RCC 7860 (cell line): ENCODE measurements at regions not wholly inside any gene's neighbourhood (a gene's known extent, or its start where the extent isn't known, plus 50 kb on each side); places are given as distances from the start of the nearest gene placed in this dataset.
"Not testable (repeated sequence)": the region's sequence is repeated elsewhere in the genome, so short reads cannot be mapped to it uniquely, and the experiment has no call there.

Experiments used
- DNase-seq: peaks from one replicate; pipeline ENCODE4 v3.0.0-alpha.2; 2015; ENCODE audit warnings: low spot score
- FAIRE-seq: peaks from 2 replicates; lab custom pipeline; 2012; peaks lifted over from hg19 to GRCh38; lab: Jason Lieb, UNC

DNA sequence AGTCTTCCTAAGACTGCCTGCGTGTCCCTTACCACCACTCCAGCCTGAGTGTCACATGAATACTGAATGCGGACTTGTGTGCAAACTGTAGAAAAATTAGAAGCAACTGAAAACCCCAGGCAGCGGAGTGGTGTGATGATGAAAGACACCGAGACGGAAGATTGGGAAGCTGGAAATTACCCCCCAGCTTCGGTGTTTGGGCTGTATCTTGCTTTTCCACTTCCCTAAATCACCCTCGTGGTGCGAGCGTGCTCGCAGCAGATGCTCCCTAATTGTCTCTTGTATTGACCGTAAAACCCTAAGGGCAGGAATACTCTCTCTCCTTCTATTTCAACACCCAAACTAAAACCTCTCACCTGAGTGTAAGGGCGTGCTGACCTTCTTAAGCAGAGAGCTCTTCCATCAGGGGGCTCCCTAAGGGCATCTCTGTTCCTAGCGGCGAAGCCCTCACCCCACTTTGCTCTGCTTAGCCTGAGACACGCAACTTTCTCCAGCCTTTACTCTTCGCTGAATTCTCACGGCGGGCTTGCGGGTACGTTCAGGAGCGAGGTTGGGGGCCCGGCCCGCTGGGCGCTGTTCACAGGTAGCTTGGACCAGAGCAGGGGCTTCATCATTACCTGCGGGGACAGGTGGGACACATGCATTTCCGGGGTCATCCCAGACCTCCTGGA lies 62.4 kb downstream of the CRYBB2 start:
- DNase-seq (no peak), FAIRE-seq (no peak)

- DNase-seq: no peak
- FAIRE-seq: no peak
These were observed 62.9 kb downstream of the CRYBB2 start for GRCh38 chr22:25282346-25282670.

DNA sequence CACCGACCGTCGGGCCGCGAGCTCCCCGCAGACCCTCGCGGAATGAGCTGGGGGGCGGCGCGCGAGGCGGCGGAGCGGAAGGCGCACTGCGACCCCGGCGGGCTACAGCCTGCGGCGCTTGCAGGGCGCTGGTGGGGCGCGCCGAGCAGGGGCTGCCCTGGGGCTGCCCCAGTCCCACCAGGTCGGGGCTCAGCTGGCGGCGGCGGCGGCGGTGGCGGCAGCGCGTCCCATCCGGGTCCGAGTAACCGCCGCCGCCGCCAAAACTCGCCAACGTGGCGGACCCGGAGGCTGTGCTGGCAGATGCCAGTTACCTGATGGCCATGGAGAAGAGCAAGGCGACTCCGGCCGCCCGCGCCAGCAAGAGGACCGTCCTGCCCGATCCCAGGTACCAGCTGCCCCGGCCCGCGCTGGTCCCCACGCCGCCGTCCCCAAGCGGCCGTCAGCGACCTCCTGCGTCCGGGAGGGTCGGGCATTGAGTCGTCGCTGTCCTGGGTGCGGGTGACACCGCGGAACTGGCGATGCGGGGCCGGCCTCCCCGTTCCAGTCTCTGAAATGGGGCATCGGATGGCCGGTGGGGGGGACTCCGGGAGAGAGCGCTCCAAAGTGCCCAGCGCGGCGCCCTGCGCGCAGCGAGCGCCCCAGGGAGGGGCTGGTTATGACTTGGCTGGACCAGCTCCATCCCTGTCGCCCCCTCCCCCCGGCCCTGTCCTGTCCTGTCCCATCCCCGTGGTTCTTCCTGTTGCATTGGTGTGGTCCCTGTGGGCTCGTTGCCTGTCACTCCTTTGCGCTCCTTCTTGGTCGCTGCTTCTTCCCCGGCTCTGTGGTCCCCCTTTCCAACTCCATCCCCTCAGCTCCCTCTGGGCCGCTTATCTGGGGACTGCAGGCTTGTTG lies 63.5 kb downstream of the CRYBB2 start:
- no peak for DNase-seq
- FAIRE-seq: no peak

DNA sequence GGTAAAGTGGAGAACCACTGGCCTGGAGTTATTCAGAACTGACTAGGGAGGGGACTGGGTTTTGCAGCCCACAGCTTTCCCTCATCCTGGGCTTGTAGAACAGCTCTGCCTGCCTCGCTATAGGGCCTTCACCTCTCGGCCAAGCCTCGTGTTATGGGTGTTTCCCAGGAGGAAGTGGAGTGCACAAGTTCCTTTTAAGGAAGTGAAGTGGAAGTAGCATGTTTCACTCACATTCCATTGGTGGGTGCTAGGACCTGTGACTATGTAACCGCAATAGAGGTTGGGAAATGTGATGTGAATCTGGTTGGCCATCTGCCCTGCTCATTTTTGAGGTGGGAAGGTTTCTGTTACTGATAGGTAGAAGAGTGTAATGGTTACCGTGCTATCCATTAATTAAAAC lies 69.0 kb downstream of the CRYBB2 start:
- FAIRE-seq, DNase-seq: not testable (repeated sequence)

DNA sequence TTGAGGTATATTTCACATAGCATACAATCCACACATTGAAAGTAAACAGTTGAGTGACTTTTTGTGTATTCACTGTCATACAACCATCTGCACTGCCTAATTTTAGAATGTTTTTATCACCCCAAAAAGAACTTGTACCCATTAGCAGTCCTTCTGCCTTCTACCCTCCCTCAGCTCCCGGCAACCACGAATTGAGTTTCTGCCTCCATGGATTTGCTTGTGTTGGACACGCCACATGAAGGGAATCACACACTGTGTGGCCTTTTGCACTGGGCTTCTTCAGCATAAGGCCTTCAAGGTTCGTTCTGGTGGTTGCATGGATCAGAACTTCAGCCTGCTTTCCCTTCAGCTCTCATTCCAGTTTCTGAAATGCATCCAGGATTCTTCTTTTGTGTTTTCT lies 82.5 kb downstream of the CRYBB2 start:
- DNase-seq, FAIRE-seq: not testable (repeated sequence)

- not testable (repeated sequence) for FAIRE-seq, DNase-seq
These were observed 90.1 kb downstream of the CRYBB2 start for GRCh38 chr22:25309586-25309985.

- FAIRE-seq, DNase-seq: not testable (repeated sequence)
These were observed 92.5 kb downstream of the CRYBB2 start for GRCh38 chr22:25311924-25312323.

DNA sequence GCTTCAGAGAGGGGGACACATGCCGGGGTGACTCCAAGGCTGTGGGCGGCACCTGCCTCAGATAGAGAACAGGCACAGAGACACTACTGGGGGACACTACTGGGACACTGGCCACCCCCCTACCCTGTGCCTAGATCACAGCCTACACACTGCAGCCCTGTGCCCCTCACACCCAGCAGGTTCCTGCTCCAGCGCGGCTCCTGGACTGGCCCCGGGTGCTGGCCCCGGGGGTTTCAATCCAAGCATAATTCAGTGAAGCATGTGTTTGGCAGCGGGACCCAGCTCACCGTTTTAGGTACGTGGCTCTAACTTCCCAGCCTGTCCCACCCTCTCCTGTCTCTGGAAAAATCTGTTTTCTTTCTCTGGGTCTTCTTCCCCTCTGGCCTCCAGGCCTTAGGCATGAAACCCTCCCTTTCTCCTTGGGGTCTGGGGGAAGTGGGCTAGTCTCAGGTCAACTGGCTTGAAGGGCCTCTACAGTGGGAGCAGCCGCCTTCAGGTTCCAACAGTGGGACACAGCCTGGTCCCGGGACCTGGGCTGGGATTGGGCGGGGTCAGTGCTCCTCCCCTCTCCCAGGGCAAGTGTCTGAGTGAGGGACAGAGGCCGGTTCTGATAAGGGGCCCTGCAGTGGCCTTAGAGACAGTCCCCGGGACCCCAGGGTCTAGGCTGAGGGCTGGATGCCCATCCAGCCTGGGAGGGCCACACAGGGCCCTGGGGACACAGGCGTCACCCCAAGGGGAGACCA lies 98.8 kb downstream of the CRYBB2 start:
- no peak for DNase-seq
- FAIRE-seq: no peak

DNA sequence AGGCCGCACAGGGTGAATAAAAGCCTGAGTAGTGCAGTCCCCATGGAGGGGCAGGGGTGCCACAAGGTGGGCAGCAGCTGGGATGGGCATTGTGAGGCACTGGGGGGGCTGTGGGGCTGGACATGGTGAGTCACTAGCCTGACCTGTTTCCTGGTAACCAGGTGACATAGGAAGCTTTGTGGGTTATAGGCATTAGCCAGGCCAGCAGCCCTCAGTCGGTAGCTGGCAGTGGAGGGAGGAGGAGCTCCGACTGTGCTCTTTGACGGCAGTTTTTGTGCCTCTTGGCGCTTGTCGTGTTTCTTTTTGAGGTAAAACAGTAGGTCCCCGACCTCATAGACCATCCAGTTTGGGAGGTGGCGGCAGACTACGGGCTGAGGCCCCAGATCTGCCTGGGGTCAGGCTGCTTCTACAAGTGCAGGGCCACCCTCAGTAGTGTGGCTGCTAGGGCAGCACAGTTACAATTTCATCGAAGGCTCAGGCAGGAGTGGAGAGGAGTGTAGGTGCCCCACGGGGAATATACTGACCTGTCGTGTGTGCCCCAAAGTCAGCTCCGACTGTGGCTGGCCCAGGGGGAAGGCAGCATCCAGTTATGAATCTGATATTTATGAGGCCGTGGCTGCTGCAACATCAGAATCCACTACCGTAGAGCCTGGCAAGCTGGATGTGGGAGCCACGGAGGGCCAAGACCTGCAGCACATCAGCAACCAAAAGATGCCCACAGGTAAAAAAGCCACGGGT lies 107.7 kb downstream of the CRYBB2 start:
- FAIRE-seq: no peak
- DNase-seq: no peak

DNA sequence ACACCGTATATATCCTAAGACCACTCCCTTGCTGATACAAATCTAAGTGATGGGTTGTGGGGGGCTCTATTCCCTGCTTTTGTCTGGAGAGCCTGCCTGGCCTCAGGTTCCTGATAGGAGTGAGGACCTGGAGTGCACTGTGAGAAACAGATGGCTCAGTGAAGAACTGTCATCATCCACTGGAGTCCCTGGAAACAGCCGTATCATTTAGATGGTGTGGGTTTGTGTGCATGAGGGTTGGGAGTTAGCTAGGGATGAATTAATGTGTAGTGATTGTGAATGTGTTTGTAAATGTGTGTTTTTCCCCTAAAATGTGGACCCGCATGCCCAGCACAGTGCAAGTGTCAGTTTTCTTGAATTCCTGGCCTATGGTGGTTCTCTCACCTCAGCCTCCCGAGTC lies 111.6 kb downstream of the CRYBB2 start:
- DNase-seq (no peak), FAIRE-seq (no peak)

DNA sequence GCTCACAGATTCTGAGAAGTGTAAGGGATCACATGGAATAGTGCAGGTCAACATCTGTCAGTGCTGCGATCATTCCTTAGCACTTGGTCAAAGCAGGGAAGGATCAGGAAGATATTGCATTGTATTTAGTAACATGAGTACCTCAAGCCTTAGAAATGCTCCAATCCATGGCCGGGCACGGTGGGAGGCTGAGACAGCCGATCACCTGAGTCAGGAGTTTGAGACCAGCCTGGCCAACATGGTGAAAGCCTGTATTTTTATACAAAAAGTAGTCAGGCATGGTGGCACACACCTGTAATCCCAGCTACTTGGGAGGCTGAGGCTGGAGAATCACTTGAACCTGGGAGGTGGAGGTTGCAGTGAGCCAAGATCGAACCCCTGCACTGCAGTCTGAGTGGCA lies 112.5 kb downstream of the CRYBB2 start:
- not testable (repeated sequence) for DNase-seq, FAIRE-seq

DNA sequence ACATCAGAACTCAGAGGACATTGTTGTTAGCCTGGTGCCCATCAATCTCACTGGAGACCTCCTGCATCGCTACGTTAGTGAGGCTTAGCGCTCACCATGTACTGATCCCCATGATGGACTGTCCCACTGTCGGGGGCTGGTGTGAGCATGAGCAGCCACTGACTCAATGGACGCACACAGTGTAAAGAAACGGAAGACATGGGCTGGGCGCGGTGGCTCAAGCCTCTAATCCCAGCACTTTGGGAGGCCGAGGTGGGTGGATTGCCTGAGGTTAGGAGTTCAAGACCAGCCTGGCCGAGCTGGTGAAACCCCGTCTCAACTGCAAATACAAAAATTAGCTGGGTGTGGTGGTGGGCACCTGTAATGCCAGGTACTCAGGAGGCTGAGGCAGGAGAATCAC lies 112.9 kb downstream of the CRYBB2 start:
- FAIRE-seq (no peak), DNase-seq (no peak)

- FAIRE-seq (no peak), DNase-seq (no peak)
These were observed 114.7 kb downstream of the CRYBB2 start for GRCh38 chr22:25334162-25334490.

- not testable (repeated sequence) for DNase-seq, FAIRE-seq
These were observed 115.2 kb downstream of the CRYBB2 start for GRCh38 chr22:25334631-25335030.

- not testable (repeated sequence) for FAIRE-seq, DNase-seq
These were observed 115.8 kb downstream of the CRYBB2 start for GRCh38 chr22:25335276-25335675.

- DNase-seq, FAIRE-seq: not testable (repeated sequence)
These were observed 121.1 kb downstream of the CRYBB2 start for GRCh38 chr22:25340536-25340935.

DNA sequence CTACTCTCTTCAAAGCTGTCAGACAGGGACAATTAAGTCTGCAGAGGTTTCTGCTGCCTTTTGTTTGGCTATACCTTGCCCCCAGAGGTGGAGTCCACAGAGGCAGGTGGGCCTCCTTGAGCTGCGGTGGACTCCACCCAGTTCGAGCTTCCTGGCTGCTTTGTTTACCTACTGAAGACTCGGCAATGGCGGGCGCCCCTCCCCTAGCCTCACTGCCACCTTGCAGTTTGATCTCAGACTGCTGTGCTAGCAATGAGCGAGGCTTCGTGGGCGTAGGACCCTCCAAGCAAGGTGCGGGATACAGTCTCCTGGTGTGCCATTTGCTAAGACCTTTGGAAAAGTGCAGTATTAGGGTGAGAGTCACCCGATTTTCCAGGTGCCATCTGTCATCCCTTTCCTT lies 124.9 kb downstream of the CRYBB2 start:
- DNase-seq: not testable (repeated sequence)

GRCh38 chr22:25346859-25347751 lies 127.7 kb downstream of the CRYBB2 start:
- FAIRE-seq: no peak
- no peak for DNase-seq

More for the DNA sequence above, 124.9 kb downstream of the CRYBB2 start:
- FAIRE-seq: not testable (repeated sequence)

DNA sequence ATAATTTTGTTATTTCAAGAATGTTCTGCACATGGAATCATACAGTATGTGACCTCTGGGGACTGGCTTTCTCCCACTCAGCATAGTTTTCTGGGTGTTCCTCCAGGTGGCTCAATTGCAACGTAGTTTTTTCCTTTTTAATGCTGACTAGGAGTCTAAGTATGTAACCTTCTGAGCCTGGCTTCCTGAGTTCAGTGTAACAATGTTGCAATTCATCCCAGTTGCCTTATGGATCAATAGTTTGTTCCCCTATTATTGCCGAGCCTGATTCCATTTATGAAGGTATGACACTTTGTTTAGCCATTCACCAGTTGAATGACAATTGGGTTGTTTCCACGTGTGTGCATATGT lies 128.3 kb downstream of the CRYBB2 start:
- DNase-seq (no peak), FAIRE-seq (no peak)

DNA sequence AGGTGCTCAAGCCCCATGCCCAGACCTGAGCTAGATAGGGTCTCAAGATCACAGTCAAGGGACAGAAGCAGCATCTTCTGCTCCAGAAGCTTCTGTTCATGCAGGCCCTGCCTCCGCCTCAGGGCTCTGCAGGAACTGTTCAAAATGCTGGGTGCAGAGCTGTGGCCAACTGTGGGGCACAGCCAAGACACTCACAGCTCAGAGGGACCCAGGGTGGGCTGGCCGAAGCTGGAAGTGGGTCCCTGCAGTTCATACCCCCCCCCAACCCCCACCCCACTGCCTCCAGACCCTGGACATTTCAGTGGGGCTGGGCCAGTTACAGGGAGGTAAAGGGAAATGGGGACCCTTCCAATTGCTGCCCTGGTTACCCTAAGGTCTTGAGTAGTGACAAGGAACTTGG lies 129.0 kb downstream of the CRYBB2 start:
- DNase-seq (no peak), FAIRE-seq (no peak)
